ENCODE measurements at regions not wholly inside any gene's neighbourhood (a gene's known extent, or its start where the extent isn't known, plus 50 kb on each side); places are given as distances from the start of the nearest gene placed in this dataset.

GRCh38 chr22:34943830-34944229 is 122.1 kb upstream of the ISX start:
- DNase-seq: no peak

GRCh38 chr22:34946339-34946985 is 119.5 kb upstream of the ISX start:
- no peak for DNase-seq

- DNase-seq: no peak
These were observed 115.5 kb upstream of the ISX start for GRCh38 chr22:34950489-34950888.

- DNase-seq: no peak
These were observed 114.7 kb upstream of the ISX start for GRCh38 chr22:34951212-34951611.

GRCh38 chr22:34960005-34960404 is 106.0 kb upstream of the ISX start:
- no peak for DNase-seq

GRCh38 chr22:34966980-34967565 is 98.9 kb upstream of the ISX start:
- DNase-seq: no peak

- no peak for DNase-seq
These were observed 96.8 kb upstream of the ISX start for GRCh38 chr22:34969001-34969790.

- no peak for DNase-seq
These were observed 94.5 kb upstream of the ISX start for GRCh38 chr22:34971456-34971855.

- DNase-seq: no peak
These were observed 93.6 kb upstream of the ISX start for GRCh38 chr22:34972191-34972897.

- DNase-seq: no peak
These were observed 92.9 kb upstream of the ISX start for GRCh38 chr22:34973016-34973415.

GRCh38 chr22:34973926-34974325 is 92.0 kb upstream of the ISX start:
- no peak for DNase-seq

- DNase-seq: no peak
These were observed 90.2 kb upstream of the ISX start for GRCh38 chr22:34975721-34976120.

GRCh38 chr22:34976474-34976873 is 89.5 kb upstream of the ISX start:
- no peak for DNase-seq

- no peak for DNase-seq
These were observed 89.1 kb upstream of the ISX start for GRCh38 chr22:34976886-34977285.

- no peak for DNase-seq
These were observed 79.4 kb upstream of the ISX start for GRCh38 chr22:34986523-34986922.

GRCh38 chr22:34992672-34993071 is 73.3 kb upstream of the ISX start:
- DNase-seq: no peak

- DNase-seq: no peak
These were observed 72.4 kb upstream of the ISX start for GRCh38 chr22:34993548-34993947.

- DNase-seq: no peak
These were observed 68.2 kb upstream of the ISX start for GRCh38 chr22:34997633-34998299.

GRCh38 chr22:34998921-34999320 is 67.0 kb upstream of the ISX start:
- DNase-seq: no peak

- DNase-seq: no peak
These were observed 57.7 kb upstream of the ISX start for GRCh38 chr22:35008213-35008612.

GRCh38 chr22:35010543-35010942 is 55.4 kb upstream of the ISX start:
- no peak for DNase-seq

- no peak for DNase-seq
These were observed 51.1 kb upstream of the ISX start for GRCh38 chr22:35014812-35015211.
